GM18873 (cell line): ENCODE measurements at regions not wholly inside any gene's neighbourhood (a gene's known extent, or its start where the extent isn't known, plus 50 kb on each side); places are given as distances from the start of the nearest gene placed in this dataset.

Experiments used
- ATAC-seq: cut with Tn5 transposase; IDR thresholded peaks from one replicate; pipeline ENCODE4 v1.9.1; 2021; ENCODE audit warnings: mild to moderate bottlenecking, moderate library complexity, moderate number of reproducible peaks; ENCODE audit not compliant: unreplicated experiment, low FRiP score

DNA sequence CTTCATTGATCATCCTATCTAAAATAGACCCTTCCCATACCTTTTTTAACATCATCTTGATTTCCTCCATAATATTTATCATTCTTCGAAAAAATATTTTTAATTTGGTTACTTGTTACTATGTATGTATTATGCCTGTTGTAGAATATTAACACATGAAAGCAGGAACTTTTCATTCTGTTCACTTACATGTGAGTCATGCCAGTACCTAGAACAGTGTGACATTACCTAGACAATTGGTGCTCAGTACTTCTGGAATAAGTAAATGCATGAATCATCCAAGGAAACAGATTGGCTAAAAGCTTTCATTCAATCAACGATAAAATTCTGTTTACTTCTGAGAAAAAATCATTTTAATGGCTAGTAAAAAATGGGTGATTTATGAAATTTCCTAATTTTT, 76.4 kb downstream of the CXXC4 start:
- no peak for ATAC-seq

GRCh38 chr4:104417357-104417882, 77.3 kb downstream of the CXXC4 start:
- no peak for ATAC-seq

DNA sequence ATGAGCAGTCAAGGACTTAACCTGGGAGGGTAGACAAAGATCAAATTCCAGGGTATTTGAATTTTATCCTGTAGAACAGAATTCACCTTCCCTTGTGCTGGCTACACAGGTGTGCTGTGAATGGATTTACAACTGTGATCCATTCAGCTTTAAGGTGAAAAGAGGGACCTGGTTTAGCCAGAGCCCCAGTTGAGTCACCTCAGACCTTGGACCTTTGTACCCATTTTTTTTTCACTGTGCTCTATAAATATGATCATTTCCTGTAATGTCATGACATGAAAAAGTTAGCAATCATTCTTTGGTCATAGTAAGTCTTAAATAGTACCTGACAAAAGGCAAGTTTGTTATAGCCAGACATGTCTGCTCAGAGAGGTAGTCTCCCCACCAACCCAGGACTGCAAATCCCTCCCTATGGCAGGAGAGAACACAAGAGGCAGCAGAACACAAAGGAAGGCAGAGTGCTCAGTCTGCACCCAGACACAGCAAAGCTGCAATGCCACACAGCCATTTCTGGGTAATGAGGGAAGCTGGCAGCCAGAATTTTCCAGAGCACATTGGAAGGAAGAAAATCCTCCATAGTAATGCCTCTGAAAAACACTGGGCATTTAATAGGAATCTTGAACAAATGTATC, 77.9 kb downstream of the CXXC4 start:
- ATAC-seq, result no peak

DNA sequence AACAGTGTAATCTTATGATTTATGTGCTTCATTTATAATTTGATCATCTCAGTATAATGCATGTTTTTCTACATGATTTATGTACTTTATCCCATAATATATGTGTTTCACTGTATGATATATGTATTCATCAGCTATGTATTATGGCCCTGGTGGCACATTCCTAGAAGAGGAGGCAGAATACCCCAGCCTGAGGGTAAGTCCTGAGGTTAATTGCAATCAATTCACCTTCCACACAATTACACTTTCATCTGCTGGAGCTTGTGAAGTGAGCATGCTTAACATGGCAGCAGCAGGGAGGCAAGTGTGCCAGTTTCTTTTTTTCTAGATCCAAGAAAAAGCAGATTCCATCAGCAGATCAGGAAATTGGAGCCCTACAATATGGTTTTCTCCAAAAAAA, 81.2 kb downstream of the CXXC4 start:
- ATAC-seq, result no peak

GRCh38 chr4:104412344-104412743, 82.3 kb downstream of the CXXC4 start:
- no peak for ATAC-seq

DNA sequence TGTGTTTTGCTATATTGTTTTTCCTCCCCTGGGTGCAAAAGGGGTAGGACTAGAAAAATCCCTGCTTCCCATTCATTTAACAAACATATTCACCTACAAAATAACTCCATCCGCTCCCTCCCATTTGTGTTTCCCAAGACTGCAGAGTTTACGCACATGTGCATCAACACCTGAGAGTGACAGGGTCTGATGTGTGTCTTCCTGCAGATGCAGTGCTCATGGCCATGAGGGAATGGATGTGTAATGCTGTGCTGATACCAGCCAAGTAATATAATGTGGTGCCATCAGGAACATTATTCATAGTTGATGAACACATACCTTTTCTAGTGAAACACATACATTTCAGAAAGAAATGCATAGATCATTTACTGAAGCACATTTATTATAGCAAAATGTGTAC, 83.2 kb downstream of the CXXC4 start:
- ATAC-seq, result no peak

GRCh38 chr4:104408878-104409277, 85.8 kb downstream of the CXXC4 start:
- ATAC-seq, result no peak

DNA sequence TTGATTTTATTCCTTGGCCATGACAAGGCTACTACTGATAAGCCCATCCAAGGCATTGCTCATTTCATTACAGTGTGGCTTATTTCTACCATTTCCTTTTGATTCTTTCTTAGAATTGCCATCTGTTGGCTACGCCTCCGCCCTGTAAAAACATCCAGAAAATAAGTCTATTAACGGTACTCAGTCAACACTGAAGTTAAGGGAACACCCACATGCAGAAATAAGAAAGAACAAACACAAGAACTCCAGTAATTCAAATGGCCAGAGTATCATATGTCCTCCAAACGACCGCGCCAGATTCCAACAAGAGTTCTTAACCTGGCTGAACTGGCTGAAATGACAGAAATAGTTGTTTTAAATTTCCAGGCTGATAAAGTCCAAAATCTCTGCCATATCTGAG, 90.3 kb downstream of the CXXC4 start:
- ATAC-seq, result no peak

DNA sequence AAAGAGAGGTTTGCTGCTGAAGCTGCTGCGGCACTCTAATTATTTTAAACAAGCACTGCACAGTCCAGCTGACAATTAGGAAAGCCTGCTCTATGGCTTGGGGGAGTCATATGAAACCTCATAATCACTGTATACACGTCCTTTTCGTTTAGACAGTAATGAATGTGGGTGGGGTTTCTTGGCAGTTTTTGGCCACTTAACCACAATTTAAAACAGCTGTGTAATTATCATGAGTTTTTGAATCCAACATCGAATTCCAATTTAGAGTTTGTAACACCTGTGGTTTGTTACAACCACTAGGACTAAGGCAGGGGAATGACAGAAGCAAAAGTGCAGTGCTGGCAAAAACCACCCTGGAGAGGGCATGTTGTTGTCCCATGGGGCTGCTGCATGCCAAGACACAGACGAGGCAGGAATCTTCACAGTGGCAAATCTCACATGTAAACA, 99.5 kb downstream of the CXXC4 start:
- ATAC-seq, result no peak

- no peak for ATAC-seq
These were observed 100.1 kb downstream of the CXXC4 start for GRCh38 chr4:104394406-104395167.

GRCh38 chr4:104393655-104394324, 100.9 kb downstream of the CXXC4 start:
- ATAC-seq, result no peak

DNA sequence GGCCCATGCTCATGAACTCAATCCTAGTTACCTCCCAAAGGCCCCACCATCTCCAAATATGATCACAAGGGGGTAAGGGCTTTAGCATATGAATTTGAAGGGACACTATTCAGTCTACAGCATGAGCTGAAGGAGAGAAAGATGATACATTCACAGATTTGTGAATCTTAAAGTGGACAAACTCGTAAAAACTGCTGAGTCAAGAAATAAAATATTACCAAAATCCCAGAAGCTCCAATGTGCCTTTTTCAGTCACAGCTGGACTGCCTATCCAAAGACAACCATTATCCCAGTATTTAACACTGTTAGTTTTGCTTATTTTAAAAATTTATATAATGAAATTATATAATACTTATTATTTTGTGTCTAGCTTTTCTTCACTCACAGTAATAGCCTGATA, 109.0 kb downstream of the CXXC4 start:
- ATAC-seq, result no peak

GRCh38 chr4:104382961-104383360, 111.7 kb downstream of the CXXC4 start:
- no peak for ATAC-seq

DNA sequence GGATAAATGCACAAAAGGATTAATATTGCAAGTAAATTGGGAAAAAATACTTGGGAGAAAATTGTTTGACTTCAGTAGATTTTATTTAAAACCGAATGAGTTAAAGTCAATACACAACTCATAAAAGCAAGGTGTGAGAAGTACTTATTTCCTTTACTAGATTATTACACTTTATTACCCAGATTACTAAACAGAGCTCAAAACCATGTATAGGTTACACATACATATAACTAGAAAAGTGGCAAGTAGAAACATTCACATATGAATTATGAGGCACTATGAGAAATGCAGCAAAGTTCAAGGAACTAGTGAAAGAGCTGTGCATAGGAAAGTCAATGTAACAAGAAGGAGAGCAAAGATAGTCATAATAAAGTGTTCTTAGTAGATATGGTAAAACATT, 113.0 kb downstream of the CXXC4 start:
- ATAC-seq, result no peak

- ATAC-seq, result no peak
These were observed 129.1 kb downstream of the CXXC4 start for GRCh38 chr4:104365618-104366017.

DNA sequence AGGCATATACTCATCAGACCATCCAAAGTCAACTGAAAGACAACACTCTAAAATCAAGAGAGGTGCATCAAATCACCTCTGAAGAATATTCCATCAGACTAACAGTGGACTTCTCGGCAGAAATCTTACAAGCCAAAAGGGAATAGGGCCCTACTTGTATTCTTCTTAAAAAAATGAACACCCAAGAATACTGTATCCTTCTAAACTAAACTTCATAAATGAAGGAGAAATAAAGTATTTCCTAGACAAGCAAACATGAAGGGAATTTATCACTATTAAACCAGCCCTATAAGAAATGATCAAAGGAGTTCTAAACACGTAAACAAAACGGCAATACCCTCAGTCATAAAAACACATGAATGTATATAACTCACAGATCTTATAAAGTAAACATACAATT, 141.2 kb downstream of the CXXC4 start:
- no peak for ATAC-seq

GRCh38 chr4:104352211-104352610, 142.5 kb downstream of the CXXC4 start:
- no peak for ATAC-seq

DNA sequence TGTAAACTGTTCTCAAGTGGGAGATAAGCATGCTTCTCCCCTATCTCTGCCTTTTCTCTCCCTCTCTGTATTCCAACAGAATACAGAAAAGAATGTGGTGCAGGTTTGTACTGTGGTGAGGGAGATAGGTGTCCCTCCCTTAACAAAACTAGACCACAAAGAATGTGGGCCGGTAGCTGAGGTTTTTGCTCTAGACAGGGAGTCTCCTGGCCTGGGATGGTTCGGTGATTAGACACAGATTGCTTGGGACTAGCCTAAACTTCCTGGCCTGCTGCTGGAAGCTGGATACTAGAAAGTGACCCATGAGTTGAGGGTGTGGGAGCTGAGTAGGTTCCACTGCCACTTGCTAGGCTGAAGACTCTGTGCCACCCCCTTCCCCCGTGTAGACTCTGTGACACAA, 143.0 kb downstream of the CXXC4 start:
- ATAC-seq, result no peak

DNA sequence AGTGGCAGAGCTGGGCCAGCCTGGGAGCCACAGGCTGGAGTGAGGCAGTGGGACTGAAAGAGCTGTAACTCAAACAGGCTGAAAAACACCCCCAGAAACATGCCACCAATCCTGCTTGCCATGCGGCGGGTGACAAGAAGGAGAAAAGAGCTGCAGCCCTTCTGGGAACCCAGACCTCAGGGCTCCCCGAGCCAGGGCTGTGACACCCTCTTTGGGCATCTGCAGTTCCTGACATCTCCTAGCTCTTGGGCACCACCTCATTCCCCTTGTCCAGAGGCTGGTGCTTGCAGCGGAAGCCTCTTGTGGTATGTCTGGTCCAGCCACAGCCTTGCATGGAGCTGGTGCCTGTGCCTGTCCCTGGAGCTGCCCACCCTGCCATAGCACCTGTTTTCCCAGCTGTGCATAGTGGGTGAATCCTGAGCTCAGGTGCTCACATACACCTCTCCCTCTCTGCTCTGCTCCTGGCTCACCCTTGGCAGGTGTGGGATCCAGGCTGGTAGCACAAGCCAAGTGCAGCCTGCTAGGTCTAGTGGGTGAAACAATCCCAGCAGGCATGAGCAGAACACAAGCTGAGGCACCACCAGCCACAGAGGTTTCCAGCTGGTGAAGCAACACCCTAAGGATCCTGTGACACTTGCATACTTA, 149.0 kb downstream of the CXXC4 start:
- no peak for ATAC-seq

GRCh38 chr4:104344342-104344980, 150.2 kb downstream of the CXXC4 start:
- ATAC-seq, result no peak
